IMR-90 (cell line): ENCODE measurements at regions not wholly inside any gene's neighbourhood (a gene's known extent, or its start where the extent isn't known, plus 50 kb on each side); places are given as distances from the start of the nearest gene placed in this dataset.

ENCODE experiments used
- CEBPB ChIP-seq: IDR thresholded peaks from 2 replicates; pipeline ENCODE4 v1.6.1; 2012; ENCODE audit warnings: low read depth, low read length, improper control_type of control experiment
- FOS ChIP-seq: fragments of 150-350 bp; IDR thresholded peaks from 2 replicates; pipeline ENCODE4 v1.6.1; 2016; ENCODE audit warnings: low read depth, low read length
- MAZ ChIP-seq: IDR thresholded peaks from 2 replicates; pipeline ENCODE4 v1.6.1; 2012; ENCODE audit warnings: low read depth, mild to moderate bottlenecking, low read length, improper control_type of control experiment, moderate library complexity, borderline replicate concordance
- NFE2L2 ChIP-seq: fragments of 150-350 bp; IDR thresholded peaks from 2 replicates; pipeline ENCODE4 v1.6.1; 2016; ENCODE audit warnings: low read depth, mild to moderate bottlenecking, low read length
- POLR2A ChIP-seq: IDR thresholded peaks from 2 replicates; pipeline ENCODE4 v1.6.1; 2012; ENCODE audit warnings: mild to moderate bottlenecking, low read depth, low read length
- RAD21 ChIP-seq: IDR thresholded peaks from 2 replicates; pipeline ENCODE4 v1.6.1; 2012; ENCODE audit warnings: low read length, improper control_type of control experiment
- SMC3 ChIP-seq: fragments of 150-350 bp; IDR thresholded peaks from 2 replicates; pipeline ENCODE4 v1.6.1; 2016; ENCODE audit warnings: low read depth, mild to moderate bottlenecking, antibody characterized with exemption, low read length, moderate library complexity
- TF ChIP-seq, protein P1 (sequence below): conservative IDR thresholded peaks from 2 replicates; pipeline ENCODE4 v1.5.1; 2012; ENCODE audit warnings: mild to moderate bottlenecking, low read depth, low read length, improper control_type of control experiment

DNA sequence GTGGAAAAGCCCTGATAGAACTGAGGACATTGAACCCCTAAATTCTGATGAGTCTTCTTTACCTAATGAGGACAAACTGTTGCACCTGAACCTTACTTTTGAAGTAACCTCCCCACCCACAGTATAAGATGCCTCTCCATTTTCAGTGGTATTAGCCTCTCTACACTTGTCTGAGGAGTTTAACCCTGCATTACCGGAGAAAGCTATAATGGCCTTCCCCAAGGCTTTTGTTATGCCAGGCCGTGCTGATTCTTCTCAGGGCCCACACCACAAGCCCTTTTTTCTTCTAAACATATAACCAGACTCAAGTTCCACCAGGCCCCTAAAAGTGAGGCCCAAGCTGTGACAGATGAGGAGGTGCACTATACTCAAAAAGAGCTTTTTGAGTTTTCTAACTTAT, 345.8 kb upstream of the GRID2 start:
- TF ChIP-seq, protein P1, sequence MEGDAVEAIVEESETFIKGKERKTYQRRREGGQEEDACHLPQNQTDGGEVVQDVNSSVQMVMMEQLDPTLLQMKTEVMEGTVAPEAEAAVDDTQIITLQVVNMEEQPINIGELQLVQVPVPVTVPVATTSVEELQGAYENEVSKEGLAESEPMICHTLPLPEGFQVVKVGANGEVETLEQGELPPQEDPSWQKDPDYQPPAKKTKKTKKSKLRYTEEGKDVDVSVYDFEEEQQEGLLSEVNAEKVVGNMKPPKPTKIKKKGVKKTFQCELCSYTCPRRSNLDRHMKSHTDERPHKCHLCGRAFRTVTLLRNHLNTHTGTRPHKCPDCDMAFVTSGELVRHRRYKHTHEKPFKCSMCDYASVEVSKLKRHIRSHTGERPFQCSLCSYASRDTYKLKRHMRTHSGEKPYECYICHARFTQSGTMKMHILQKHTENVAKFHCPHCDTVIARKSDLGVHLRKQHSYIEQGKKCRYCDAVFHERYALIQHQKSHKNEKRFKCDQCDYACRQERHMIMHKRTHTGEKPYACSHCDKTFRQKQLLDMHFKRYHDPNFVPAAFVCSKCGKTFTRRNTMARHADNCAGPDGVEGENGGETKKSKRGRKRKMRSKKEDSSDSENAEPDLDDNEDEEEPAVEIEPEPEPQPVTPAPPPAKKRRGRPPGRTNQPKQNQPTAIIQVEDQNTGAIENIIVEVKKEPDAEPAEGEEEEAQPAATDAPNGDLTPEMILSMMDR = no peak
- TF ChIP-seq FOS (no peak), MAZ (no peak), CEBPB (no peak), NFE2L2 (no peak), RAD21 (no peak), SMC3 (no peak), POLR2A (no peak)
